PC-9 (cell line): ENCODE measurements at regions not wholly inside any gene's neighbourhood (a gene's known extent, or its start where the extent isn't known, plus 50 kb on each side); places are given as distances from the start of the nearest gene placed in this dataset.

Experiments
- BruUV-seq: library from RNA; stranded (reverse); fragments of 400-500 nt; replicated peaks from 2 replicates; lab custom pipeline; 2021; lab: Mats Ljungman, UMichigan
- CTCF ChIA-PET: fragments of 300-600 bp; sonication (Branson Sonifier 250); formaldehyde crosslinking; loops from one replicate; lab custom pipeline; 2022; ENCODE audit warnings: antibody characterized with exemption; lab: Charles Lee
- POLR2A ChIA-PET: fragments of 300-600 bp; sonication (Branson Sonifier 250); formaldehyde crosslinking; loops from one replicate; lab custom pipeline; 2022; ENCODE audit warnings: antibody characterized with exemption; ENCODE audit not compliant: unreplicated experiment; lab: Charles Lee
- DNase-seq, 2 experiments: peaks; one replicate each; pipeline versions ENCODE4 v3.0.0 to v3.0.0-alpha.2; 2015 to 2022; ENCODE audit warnings: mixed read lengths in 1 of 2
- H2AFZ ChIP-seq: fragments of 200-600 bp; sonication (generic); 2 replicates; pipeline ENCODE4 v1.8.1; 2017; ENCODE audit warnings: antibody characterized with exemption
- H3F3A ChIP-seq: fragments of 200-600 bp; sonication (generic); 2 replicates; pipeline ENCODE4 v1.8.1; 2017; ENCODE audit warnings: antibody characterized with exemption, mild to moderate bottlenecking, low read depth; ENCODE audit not compliant: insufficient read depth
- H3K27ac ChIP-seq: fragments of 200-600 bp; sonication (generic); 2 replicates; pipeline ENCODE4 v1.6.1; 2016; ENCODE audit warnings: mixed run types
- H3K27me3 ChIP-seq: fragments of 200-600 bp; sonication (generic); 2 replicates; pipeline ENCODE4 v1.6.1; 2016; ENCODE audit warnings: low read depth, mixed run types; ENCODE audit not compliant: insufficient read depth
- H3K36me3 ChIP-seq: fragments of 200-600 bp; sonication (generic); 2 replicates; pipeline ENCODE4 v1.6.1; 2016; ENCODE audit warnings: low read depth, mixed run types
- H3K4me1 ChIP-seq: fragments of 200-600 bp; sonication (generic); replicated peaks from 2 replicates; pipeline ENCODE4 v1.6.1; 2016; ENCODE audit warnings: mixed run types; ENCODE audit not compliant: insufficient read depth
- H3K4me2 ChIP-seq: fragments of 200-600 bp; sonication (generic); 2 replicates; pipeline ENCODE4 v1.6.1; 2017; ENCODE audit warnings: mixed run types
- H3K4me3 ChIP-seq: fragments of 200-600 bp; sonication (generic); 2 replicates; pipeline ENCODE4 v1.6.1; 2016; ENCODE audit warnings: mixed run types
- H3K79me2 ChIP-seq: fragments of 200-600 bp; sonication (generic); 2 replicates; pipeline ENCODE4 v1.6.1; 2017; ENCODE audit warnings: low read depth, mixed run types
- H3K9me2 ChIP-seq: fragments of 200-600 bp; sonication (generic); 2 replicates; pipeline ENCODE4 v1.8.1; 2017; ENCODE audit warnings: mild to moderate bottlenecking; ENCODE audit not compliant: insufficient read depth
- H3K9me3 ChIP-seq: fragments of 200-600 bp; sonication (generic); 2 replicates; pipeline ENCODE4 v1.8.1; 2016; ENCODE audit warnings: low read depth; ENCODE audit not compliant: insufficient read depth
- H4K20me1 ChIP-seq: fragments of 200-600 bp; sonication (generic); 2 replicates; pipeline ENCODE4 v1.8.1; 2017; ENCODE audit not compliant: insufficient read depth
- EZH2 ChIP-seq: fragments of 200-600 bp; sonication (generic); IDR thresholded peaks from 2 replicates; pipeline ENCODE4 v1.8.0; 2017; ENCODE audit warnings: antibody characterized with exemption, low read depth
- intact Hi-C: fragments of 100-400 bp; cut with micrococcal nuclease; formaldehyde crosslinking; loops from one replicate; pipeline ENCODE4 v1.10.0; 2022; ENCODE audit not compliant: unreplicated experiment
- TF ChIP-seq, protein P1 (sequence below): fragments of 200-600 bp; sonication (generic); conservative IDR thresholded peaks from 2 replicates; pipeline ENCODE4 v1.6.1; 2017; ENCODE audit warnings: mixed run types, antibody characterized with exemption, mild to moderate bottlenecking, moderate library complexity

DNA sequence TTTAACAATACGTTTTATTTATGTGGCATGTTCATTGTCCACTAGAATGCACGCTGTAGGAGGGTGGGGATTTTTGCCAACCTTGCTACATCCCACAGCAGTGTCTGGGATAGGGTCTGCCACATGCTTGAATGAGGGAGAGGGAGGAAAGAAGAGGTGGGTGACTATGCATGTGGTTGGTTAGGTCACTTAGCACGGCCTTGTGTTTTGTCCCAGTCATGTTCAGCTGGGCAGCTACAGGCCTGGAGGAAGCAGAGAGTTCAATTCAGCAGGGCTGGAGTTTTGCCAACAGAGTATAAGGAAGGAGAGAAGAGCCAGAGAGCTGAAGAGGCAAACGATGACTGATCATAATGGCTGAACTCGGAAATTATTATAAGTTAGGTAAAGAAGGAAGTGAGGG is 268.4 kb upstream of the NSMCE3 start:
- Histone ChIP-seq H3K79me2 (no peaks in the 10 kb centered on the region), H3K9me2 (no peaks in the 10 kb centered on the region), H3F3A (no peaks in the 10 kb centered on the region), H3K4me3 (no peak overlapping the region), H3K36me3 (no peaks in the 10 kb centered on the region), H2AFZ (no peak overlapping the region), H3K4me2 (no peak overlapping the region), H3K27me3 (peaks cover 69% of the 10 kb centered on the region), H3K27ac (no peak overlapping the region), H4K20me1 (no peaks in the 10 kb centered on the region), H3K9me3 (no peaks in the 10 kb centered on the region), H3K4me1 (no peaks in the 10 kb centered on the region)
- BruUV-seq = no TSS peak
- POLR2A ChIA-PET = no interaction called here
- CTCF ChIA-PET = no interaction called here
- TF ChIP-seq, protein P1, sequence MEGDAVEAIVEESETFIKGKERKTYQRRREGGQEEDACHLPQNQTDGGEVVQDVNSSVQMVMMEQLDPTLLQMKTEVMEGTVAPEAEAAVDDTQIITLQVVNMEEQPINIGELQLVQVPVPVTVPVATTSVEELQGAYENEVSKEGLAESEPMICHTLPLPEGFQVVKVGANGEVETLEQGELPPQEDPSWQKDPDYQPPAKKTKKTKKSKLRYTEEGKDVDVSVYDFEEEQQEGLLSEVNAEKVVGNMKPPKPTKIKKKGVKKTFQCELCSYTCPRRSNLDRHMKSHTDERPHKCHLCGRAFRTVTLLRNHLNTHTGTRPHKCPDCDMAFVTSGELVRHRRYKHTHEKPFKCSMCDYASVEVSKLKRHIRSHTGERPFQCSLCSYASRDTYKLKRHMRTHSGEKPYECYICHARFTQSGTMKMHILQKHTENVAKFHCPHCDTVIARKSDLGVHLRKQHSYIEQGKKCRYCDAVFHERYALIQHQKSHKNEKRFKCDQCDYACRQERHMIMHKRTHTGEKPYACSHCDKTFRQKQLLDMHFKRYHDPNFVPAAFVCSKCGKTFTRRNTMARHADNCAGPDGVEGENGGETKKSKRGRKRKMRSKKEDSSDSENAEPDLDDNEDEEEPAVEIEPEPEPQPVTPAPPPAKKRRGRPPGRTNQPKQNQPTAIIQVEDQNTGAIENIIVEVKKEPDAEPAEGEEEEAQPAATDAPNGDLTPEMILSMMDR = no peak
- no peak for TF ChIP-seq EZH2
- no peak for DNase-seq
- intact Hi-C loops = no loop called here

DNA sequence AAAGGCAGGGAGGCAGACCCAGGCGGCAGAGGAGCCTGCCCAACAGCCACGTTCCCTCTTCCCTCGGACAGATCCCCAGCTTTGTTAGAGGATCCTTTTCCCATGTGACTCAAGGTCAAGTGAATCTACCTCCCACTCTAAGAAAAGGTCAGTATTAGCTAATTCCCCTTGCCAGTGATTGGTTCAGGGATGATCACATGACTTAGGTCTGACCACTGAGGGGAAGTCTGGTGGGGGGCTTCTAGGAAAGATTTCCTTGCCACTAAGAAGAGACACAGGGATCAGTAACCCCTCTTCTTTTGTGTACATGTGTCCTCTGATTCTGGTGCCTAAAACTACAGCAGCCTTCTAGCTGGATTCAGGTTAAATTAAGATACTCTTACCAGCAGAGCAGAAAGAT is 266.3 kb upstream of the NSMCE3 start:
- H3K79me2 ChIP-seq = no peaks in the 10 kb centered on the region
- no peak for DNase-seq
- H3K4me3 ChIP-seq = no peak overlapping the region
- ChIA-PET CTCF (no interaction called here), POLR2A (no interaction called here)
- no peaks in the 10 kb centered on the region for H3K9me2 ChIP-seq
- no peaks in the 10 kb centered on the region for H3K9me3 ChIP-seq
- no peaks in the 10 kb centered on the region for H4K20me1 ChIP-seq
- no peak overlapping the region for H3K4me2 ChIP-seq
- TF ChIP-seq, protein P1 = no peak
- no peak for TF ChIP-seq EZH2
- no peak overlapping the region for H2AFZ ChIP-seq
- no TSS peak for BruUV-seq
- no peaks in the 10 kb centered on the region for H3F3A ChIP-seq
- H3K27ac ChIP-seq = no peak overlapping the region
- H3K27me3 ChIP-seq = peaks cover 48% of the 10 kb centered on the region
- H3K4me1 ChIP-seq = no peaks in the 10 kb centered on the region
- intact Hi-C loops = no loop called here
- H3K36me3 ChIP-seq = no peaks in the 10 kb centered on the region

- Histone ChIP-seq H2AFZ (no peak overlapping the region), H3K79me2 (no peaks in the 10 kb centered on the region), H3K36me3 (no peaks in the 10 kb centered on the region), H3K9me3 (no peaks in the 10 kb centered on the region), H3F3A (no peaks in the 10 kb centered on the region), H3K4me2 (no peak overlapping the region), H3K4me3 (no peak overlapping the region), H4K20me1 (no peaks in the 10 kb centered on the region), H3K9me2 (no peaks in the 10 kb centered on the region), H3K27me3 (peaks cover 32% of the 10 kb centered on the region), H3K4me1 (no peaks in the 10 kb centered on the region), H3K27ac (no peak overlapping the region)
- ChIA-PET CTCF (no interaction called here), POLR2A (no interaction called here)
- no TSS peak for BruUV-seq
- TF ChIP-seq EZH2 = no peak
- TF ChIP-seq, protein P1 = no peak
- no peak for DNase-seq
- intact Hi-C loops = no loop called here
Measured at GRCh38 chr15:29534378-29534777, 264.8 kb upstream of the NSMCE3 start.
